ENCODE measurements at regions not wholly inside any gene's neighbourhood (a gene's known extent, or its start where the extent isn't known, plus 50 kb on each side); places are given as distances from the start of the nearest gene placed in this dataset.
"Not testable (repeated sequence)": the region's sequence is repeated elsewhere in the genome, so short reads cannot be mapped to it uniquely, and the experiment has no call there.

GRCh38 chr10:89980166-89980565 lies 278.8 kb downstream of the KIF20B start:
- H3K9me3 ChIP-seq (replicated peaks in 1 of 3): no peaks in the 10 kb centered on the region
- intact Hi-C loops (cut with DNase I): no loop called here

GRCh38 chr10:89981891-89982290 lies 280.5 kb downstream of the KIF20B start:
- Histone ChIP-seq H3K4me3 (no peak overlapping the region), H3K36me3 (replicated peaks in 1 of 2) (no peaks in the 10 kb centered on the region), H3K9me3 (replicated peaks in 1 of 3) (no peaks in the 10 kb centered on the region), H3K27me3 (no peaks in the 10 kb centered on the region), H3K27ac (no peak overlapping the region), H3K4me1 (replicated peaks in 1 of 2) (no peaks in the 10 kb centered on the region)
- 18 to 31% (median 23%) methylated on average over 3 of the region's 3 CpGs for WGBS, 4 donors
- no peak for DNase-seq
- TF ChIP-seq POLR2A (IDR thresholded peaks at IDR 0.05) (no peak), CTCF (IDR thresholded peaks at IDR 0.05) (no peak)
- intact Hi-C loops (cut with DNase I): no loop called here

More at GRCh38 chr10:89980166-89980565, 278.8 kb downstream of the KIF20B start:
- no peak for DNase-seq
- H3K27ac ChIP-seq: no peak overlapping the region
- no peaks in the 10 kb centered on the region for H3K36me3 ChIP-seq (replicated peaks in 1 of 2)
- no peak for TF ChIP-seq CTCF (IDR thresholded peaks at IDR 0.05)
- no peak for TF ChIP-seq POLR2A (IDR thresholded peaks at IDR 0.05)
- no peak overlapping the region for H3K4me3 ChIP-seq
- H3K27me3 ChIP-seq: no peaks in the 10 kb centered on the region
- no peaks in the 10 kb centered on the region for H3K4me1 ChIP-seq (replicated peaks in 1 of 2)
- whole genome bisulfite sequencing, 4 donors: 66 to 69% (median 66%) methylated on average over 2 of the region's 2 CpGs

GRCh38 chr10:89985446-89985845 lies 284.1 kb downstream of the KIF20B start:
- intact Hi-C loops (cut with DNase I): no loop called here
- WGBS, 4 donors: 62 to 71% (median 68%) methylated on average over 7 of the region's 7 CpGs
- Histone ChIP-seq H3K27me3 (no peaks in the 10 kb centered on the region), H3K9me3 (replicated peaks in 1 of 3) (no peaks in the 10 kb centered on the region), H3K4me1 (replicated peaks in 1 of 2) (no peaks in the 10 kb centered on the region), H3K4me3 (no peak overlapping the region), H3K36me3 (replicated peaks in 1 of 2) (no peaks in the 10 kb centered on the region), H3K27ac (no peak overlapping the region)
- TF ChIP-seq CTCF (IDR thresholded peaks at IDR 0.05) (no peak), POLR2A (IDR thresholded peaks at IDR 0.05) (no peak)
- DNase-seq: no peak

- H3K4me3 ChIP-seq; H3K27ac ChIP-seq; H3K36me3 ChIP-seq (replicated peaks in 1 of 2); H3K9me3 ChIP-seq (replicated peaks in 1 of 3); DNase-seq; intact Hi-C loops (cut with DNase I); H3K4me1 ChIP-seq (replicated peaks in 1 of 2); H3K27me3 ChIP-seq: not testable (repeated sequence)
These were observed 287.0 kb downstream of the KIF20B start for GRCh38 chr10:89988361-89988760.

- WGBS, 4 donors: 65 to 92% (median 79%) methylated on average over 1 of the region's 1 CpG
- Histone ChIP-seq H3K4me3 (no peak overlapping the region), H3K27ac (no peak overlapping the region), H3K36me3 (replicated peaks in 1 of 2) (no peaks in the 10 kb centered on the region), H3K27me3 (no peaks in the 10 kb centered on the region), H3K9me3 (replicated peaks in 1 of 3) (no peaks in the 10 kb centered on the region), H3K4me1 (replicated peaks in 1 of 2) (no peaks in the 10 kb centered on the region)
- TF ChIP-seq CTCF (IDR thresholded peaks at IDR 0.05): no peak
- no peak for TF ChIP-seq POLR2A (IDR thresholded peaks at IDR 0.05)
- DNase-seq: no peak
- intact Hi-C loops (cut with DNase I): no loop called here
These were observed 291.2 kb downstream of the KIF20B start for GRCh38 chr10:89992575-89992974.

Data from adrenal gland (tissue), 9 donors.